ENCODE measurements at regions not wholly inside any gene's neighbourhood (a gene's known extent, or its start where the extent isn't known, plus 50 kb on each side); places are given as distances from the start of the nearest gene placed in this dataset.

DNA sequence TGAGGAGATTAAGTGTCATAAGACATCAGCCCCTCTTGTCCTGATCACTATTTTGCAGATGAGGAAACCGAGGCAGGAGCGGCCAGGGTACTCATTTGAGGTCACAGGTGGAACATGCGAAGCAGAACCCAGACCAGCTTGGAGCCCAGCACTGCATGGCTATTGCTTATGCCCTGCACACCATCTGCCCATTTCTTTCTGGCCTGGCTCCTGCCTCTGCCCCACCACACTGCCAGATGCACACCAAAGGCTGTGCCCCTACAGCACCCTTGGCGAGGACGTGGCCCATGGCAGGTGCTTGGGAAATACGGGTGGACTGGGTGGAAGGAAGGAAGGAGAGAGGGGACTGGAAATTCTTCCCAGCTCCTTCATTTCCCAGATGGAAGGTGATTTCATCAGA lies 222.9 kb downstream of the CTTN start:
- DNase-seq (ENCODE audit: low read depth), result no peak
- TF ChIP-seq, protein P1, sequence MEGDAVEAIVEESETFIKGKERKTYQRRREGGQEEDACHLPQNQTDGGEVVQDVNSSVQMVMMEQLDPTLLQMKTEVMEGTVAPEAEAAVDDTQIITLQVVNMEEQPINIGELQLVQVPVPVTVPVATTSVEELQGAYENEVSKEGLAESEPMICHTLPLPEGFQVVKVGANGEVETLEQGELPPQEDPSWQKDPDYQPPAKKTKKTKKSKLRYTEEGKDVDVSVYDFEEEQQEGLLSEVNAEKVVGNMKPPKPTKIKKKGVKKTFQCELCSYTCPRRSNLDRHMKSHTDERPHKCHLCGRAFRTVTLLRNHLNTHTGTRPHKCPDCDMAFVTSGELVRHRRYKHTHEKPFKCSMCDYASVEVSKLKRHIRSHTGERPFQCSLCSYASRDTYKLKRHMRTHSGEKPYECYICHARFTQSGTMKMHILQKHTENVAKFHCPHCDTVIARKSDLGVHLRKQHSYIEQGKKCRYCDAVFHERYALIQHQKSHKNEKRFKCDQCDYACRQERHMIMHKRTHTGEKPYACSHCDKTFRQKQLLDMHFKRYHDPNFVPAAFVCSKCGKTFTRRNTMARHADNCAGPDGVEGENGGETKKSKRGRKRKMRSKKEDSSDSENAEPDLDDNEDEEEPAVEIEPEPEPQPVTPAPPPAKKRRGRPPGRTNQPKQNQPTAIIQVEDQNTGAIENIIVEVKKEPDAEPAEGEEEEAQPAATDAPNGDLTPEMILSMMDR (IDR thresholded peaks at IDR 0.05; ENCODE audit: insufficient read depth, low read depth, low read length, missing control alignments), result no peak
- H3K4me3 ChIP-seq (ENCODE audit: low read depth, low read length), result no peak overlapping the region

DNA sequence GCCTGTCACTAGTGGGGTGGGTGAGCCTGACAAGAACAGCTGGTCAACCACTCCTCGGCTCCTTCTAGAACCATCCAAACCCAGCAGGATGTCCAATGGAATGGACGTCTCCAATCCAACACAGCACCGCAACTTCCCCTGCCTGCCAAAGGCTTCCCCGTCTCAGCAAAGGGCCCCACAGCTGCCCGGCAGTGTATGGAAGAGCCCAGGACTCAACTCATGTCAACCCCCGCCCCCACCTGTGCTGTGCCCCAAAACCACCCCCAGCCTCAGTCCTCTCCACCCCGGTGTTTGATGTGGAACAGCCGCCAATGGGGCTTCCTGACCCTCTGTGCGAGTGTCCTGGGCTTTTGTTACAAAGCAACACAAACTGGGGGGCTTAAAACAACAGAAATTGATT lies 223.8 kb downstream of the CTTN start:
- DNase-seq (ENCODE audit: low read depth), result no peak
- no peak overlapping the region for H3K4me3 ChIP-seq (ENCODE audit: low read depth, low read length)
- TF ChIP-seq, protein P1 (IDR thresholded peaks at IDR 0.05; ENCODE audit: insufficient read depth, low read depth, low read length, missing control alignments), result no peak

DNA sequence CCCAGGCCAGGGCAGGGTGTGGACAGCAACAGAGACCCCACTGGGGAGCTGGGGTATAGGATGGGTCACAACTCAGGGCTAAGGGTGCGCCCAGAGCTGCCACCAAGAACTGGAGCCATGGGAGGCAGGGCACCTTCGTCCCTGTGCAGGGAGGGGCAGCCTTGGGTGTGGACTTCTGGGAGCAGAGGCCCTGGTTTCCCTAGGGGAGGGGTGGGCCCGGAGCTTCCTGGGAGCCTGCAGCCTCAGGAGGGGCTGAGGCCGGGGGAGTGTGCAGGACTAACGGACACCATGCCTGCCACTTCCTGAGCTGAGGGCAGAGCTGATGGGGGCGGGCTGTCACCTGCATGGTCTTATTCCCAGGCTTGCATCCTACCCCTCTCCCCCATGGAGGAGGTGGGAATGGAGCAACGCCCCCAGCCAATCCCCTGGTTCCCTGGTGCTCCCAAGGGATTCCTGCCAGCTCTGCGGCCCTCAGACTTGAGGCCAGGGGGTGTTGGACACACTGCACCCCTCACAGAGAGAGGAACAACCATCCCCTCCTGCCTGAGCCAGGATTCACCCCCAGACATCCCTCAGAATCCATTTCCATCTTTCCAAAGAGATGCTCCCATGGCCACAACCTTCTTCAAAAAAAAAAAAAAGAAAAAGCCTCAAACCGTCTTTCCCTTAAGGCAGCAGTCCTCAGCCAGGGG lies 225.7 kb downstream of the CTTN start:
- TF ChIP-seq, protein P1 (IDR thresholded peaks at IDR 0.05; ENCODE audit: insufficient read depth, low read depth, low read length, missing control alignments), result no peak
- no peak for DNase-seq (ENCODE audit: low read depth)
- no peak overlapping the region for H3K4me3 ChIP-seq (ENCODE audit: low read depth, low read length)

DNA sequence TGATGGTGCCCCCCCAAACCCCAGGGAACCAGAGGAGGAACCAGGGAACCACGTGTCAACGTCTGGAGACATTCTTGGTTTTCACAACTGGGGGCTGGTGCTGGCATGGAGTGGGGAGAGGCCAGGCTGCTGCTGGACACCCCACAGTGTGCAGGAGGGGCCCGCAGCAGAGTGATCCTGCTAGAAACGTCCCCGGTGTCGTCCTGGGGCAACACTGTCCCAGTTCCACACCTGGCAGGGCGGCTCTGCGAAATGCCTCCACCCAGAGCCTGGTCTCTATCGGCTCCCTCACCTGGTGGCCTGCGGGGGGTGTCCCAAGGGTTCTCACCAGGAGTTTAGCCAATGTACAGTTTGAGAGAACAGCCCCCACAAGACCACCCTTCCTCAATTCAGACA lies 226.3 kb downstream of the CTTN start:
- DNase-seq (ENCODE audit: low read depth), result no peak
- H3K4me3 ChIP-seq (ENCODE audit: low read depth, low read length), result no peak overlapping the region
- TF ChIP-seq, protein P1 (IDR thresholded peaks at IDR 0.05; ENCODE audit: insufficient read depth, low read depth, low read length, missing control alignments), result no peak

DNA sequence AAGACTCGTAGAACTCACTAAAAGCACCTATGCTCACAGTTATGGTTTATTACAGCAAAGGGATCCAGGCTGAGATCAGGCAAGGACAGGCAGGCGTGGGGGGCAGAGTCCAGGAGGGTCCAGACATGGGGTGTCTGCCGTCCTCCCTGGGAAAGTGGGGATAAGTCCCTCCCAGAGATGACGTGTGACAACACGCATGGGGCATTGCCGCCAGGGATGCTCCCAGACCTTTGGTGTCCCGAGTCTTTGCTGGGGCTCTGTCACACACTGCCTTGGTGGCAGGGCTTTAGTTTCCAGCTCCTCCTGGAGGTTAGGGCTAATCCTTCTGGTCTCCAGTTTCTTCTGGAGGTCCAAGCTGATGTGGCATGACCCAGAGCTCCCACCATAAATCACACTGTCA lies 226.7 kb downstream of the CTTN start:
- no peak for DNase-seq (ENCODE audit: low read depth)

DNA sequence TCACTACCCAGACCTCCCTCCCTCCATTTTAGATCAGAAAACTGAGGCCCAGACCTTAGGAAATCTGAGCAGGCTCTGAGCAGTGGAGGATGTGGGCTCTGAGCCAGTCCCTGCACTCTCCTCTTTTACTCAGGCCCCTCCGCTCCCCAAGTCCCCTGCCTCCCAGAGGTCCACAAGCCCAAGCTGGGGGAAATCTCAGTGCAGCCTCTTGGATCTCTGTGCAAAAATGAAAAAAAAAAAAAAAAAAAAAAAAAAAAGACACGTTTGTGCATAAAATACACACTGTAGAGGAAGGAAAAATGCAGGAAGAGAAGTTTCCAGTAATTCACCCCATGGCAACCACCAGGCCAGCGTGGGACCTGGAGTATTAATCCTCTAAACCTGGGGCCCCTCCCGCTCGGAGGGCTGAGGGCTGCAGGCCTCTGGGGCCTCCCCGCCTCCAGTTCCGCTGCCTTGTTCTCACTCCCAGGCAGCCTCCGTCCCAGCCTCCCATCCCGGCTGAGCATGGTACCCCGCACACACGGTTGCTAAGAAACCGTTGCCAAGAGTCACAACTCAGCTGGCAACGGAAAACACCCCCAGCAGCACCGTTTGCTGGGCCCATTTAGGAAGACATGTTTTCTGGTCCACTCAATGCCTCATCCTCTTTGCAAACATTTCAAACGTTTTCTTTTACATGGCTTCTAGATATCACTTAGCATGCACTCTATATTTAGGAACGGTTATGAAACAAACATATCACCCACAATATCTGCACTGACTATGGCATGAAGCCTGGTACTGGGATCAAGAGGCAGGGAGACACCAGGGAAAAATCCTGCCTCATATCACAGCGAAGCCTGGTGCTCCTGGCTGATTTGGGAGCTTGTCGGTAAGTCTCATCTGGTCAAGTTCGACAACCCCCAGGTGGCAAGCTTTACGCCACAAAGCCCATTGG lies 227.5 kb downstream of the CTTN start:
- no peak overlapping the region for H3K4me3 ChIP-seq (ENCODE audit: low read depth, low read length)
- DNase-seq (ENCODE audit: low read depth), result no peak
- TF ChIP-seq, protein P1 (IDR thresholded peaks at IDR 0.05; ENCODE audit: insufficient read depth, low read depth, low read length, missing control alignments), result no peak

More for the DNA sequence above, 226.7 kb downstream of the CTTN start:
- TF ChIP-seq, protein P1 (IDR thresholded peaks at IDR 0.05; ENCODE audit: insufficient read depth, low read depth, low read length, missing control alignments), result no peak
- H3K4me3 ChIP-seq (ENCODE audit: low read depth, low read length), result no peak overlapping the region

Data from GM12865 (cell line).